CD4-positive, alpha-beta T cell treated with Interleukin-4 for 1 hour (primary cell): ENCODE measurements at regions not wholly inside any gene's neighbourhood (a gene's known extent, or its start where the extent isn't known, plus 50 kb on each side); places are given as distances from the start of the nearest gene placed in this dataset.
"Not testable (repeated sequence)": the region's sequence is repeated elsewhere in the genome, so short reads cannot be mapped to it uniquely, and the experiment has no call there.

ENCODE experiments used
- DNase-seq, 2 donors: peaks; one replicate each; pipeline ENCODE4 v3.0.0-alpha.2; 2020 to 2022

DNA sequence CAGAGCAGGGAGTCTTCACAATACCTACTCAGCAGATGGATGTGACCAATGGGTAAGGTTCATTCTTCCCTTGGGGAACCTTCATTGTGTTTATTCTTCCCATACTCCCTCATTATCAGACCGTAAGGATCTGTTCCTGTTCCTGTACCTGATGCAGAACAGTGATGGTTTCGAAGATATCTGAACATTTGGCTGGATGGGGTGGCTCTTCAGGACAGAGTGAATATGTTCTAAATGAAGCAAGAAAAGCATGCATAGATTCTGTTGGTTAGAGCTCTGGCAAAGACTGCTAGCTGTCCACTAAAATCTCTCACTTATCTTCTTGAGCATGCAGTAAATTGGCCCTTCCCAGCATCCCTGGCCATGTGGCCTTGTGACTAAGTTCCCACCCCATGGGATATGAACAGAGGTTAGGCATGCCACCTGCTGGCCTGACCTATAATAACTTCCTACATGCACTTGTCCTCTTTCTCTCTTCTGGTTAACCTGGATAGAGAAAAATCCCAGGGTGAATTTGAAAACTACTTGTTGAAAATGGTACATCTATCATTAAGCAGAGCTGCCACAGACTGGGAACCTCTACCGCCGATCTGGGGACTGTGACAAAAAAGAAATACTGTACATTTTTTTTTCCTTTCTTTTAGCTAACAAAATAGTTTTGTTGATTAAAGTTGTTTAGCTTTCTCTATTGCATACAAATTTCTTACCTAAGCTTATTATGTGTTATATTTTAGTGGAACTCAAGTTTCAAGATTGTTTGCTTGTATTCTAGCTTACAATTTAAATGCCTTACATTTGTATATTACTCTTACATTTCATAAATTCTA is 60.0 kb upstream of the BANK1 start:
- peak; percentile 50 to 59 for DNase-seq

DNA sequence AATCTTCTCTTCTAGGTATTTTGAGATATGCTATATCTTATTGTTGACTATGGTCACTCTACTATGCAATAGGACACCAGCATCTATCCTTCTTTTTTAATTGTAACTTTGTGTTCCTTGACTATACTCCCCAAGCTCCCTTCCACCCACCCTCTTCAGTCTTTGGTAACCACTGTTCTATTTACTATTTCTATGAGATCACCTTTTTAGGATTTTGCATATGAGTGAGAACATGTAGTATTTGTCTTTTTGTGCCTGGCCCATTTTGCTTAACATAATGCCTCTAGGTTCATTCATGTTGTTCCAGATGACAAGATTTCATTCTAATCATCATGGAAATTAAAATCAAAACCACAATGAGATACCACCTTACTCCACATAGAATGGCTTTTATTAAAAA is 63.3 kb upstream of the BANK1 start:
- DNase-seq = no peak

DNA sequence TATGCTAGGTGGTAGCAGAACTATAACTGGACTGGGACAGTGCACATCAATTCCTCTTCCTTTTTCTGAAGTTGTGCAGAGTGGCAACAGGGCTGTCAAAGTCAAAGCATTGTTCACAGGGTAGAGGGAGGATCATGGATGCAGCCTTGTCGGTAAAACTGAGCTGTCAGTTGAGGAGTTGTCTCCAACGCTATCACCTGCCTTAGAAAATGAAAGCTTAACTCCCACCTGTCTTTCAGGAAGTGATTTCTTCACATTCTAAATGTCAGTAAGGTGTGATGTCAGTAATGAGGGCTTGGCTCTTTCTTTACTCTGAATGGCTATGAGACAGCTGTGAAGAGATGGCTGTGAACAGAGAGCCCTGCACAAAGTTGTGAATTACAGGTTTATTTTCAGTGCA is 66.4 kb upstream of the BANK1 start:
- peak in 1 of 2 donors; percentile 1 for DNase-seq

DNA sequence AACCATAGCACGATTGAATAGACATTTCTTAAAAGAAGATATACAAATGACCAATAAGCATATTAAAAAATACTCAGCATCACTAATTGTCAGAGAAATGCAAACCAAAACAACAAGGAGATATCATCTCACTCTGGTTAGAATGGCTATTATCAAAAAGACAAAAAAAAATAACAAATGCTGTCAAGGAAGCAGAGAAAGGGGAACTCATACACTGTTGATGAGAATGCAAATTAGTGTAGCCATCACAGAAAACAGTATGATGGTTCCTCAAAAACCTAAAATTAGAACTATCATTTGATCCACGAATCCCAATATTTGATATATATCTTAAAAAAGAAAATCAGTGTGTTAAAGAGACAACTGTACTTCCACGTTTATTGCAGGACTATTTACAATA is 71.7 kb upstream of the BANK1 start:
- no peak for DNase-seq

DNA sequence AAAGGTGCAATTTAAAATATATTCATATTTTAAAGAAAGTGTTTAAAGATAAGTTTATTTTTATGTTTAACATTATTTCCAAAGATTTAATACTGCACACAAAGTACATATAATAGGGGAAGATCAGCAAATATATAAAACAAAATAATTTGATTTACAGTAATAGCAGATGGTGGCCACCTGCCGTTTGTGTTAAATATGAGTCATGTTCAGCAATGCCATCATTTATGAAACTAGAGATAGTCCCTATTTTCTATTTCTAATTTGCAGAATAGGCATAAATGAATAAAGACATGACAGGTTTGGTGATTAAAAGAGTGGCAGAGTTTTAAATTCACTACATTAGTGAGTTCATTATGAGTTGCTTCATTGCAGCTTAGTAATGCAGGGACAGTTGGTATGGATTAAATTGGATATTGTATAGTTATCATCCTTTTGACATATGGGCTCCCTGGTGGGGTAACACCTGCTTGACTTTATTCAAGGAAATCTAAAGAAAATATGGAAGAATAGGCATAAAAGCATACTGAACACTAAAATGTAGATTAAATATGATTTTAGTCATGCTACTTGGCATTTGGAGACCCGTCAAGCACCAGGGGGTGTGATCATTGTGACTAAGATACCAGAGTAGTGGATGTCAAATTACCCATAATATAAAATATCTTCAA is 78.8 kb upstream of the BANK1 start:
- DNase-seq = no peak

DNA sequence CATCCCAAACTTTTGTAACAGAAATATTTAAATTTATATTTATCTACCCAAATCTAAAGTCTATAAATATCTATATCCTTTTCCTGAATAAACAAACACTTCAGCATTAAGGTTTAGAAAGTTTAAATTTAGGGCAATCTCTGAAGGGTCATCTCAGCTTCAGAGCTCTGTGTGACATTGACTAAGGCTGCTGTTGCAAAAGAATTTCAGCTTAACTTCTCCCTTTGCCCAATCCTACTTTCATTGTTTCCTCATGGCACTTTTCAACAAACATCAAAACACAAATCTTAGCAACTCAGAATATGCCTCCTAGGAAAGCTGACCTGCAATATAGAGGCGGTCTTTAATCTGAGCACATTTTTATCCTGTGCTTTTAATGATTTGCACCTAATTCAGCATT is 79.7 kb upstream of the BANK1 start:
- no peak for DNase-seq

DNA sequence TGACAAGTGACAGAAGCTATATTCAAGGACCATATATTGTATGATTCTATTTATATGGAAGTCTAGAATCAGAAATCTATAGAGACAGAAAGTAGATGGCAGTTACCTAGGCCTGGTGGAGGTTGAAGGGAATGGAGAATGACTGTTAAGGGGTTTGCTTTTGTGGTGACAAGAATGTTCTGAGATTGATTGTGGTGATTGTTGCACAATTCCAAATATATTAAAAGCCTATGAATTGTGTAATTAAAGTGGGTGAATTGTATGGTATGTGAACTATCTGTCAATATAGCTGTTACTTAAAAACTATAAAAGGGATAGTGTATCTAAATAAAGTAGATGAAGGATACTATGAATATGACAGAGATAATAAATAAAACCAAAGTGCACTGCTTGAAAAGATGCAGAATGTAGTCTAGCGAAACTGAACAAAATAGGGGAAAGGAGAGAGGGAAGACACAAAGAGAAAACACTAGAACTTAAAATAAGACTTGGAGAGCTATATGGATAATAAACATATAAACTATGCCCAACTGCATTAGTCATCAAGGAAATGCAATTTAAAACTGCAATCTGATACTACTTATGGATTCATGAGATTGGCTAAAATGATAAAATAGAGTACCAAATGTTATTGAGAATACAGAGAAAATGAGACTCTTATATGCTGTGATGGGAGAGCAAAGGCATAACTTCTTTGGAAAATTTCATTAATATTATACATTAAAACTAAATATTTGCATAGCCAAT is 82.1 kb upstream of the BANK1 start:
- no peak for DNase-seq

DNA sequence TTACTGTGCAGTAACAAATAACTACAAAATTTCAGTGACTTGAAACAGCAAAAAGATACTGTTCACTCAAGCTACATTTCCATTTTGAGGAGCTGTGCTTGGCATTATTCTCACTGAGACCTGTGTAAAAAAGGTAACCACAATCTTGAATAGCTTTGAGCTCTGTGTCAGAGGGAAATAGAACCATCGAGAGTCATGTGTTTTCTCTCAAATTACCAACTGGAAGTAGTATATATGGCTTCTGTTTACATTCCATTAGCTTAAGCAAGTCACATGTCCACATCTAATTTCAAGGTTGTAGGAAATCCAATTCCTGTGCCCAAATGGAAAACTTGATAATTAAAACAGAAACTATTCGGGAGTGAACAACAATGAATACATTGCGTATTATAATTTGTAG is 82.9 kb upstream of the BANK1 start:
- no peak for DNase-seq

DNA sequence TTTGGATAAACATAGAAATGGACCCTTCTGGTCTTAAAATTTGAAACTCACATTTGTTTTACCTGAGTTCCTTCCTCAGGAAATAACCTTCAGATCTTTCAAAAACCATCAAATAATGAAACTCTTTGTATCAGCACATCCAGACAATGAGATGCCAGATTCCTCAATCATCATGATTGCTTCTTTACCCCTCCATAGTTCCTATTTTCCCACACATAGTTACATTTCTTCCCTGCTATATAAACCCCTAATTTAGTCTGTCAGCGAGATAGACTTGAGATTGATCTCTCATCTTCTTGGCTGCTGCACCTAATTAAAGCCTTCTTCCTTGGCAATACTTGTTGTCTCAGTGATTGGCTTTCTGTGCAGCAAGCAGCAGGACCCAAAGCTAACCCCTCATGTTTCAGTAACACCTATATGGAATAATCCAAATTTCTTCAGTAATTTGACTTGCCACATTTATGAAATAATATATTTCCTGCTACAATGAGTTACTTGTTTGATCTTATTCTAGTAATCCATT is 83.9 kb upstream of the BANK1 start:
- DNase-seq = no peak

DNA sequence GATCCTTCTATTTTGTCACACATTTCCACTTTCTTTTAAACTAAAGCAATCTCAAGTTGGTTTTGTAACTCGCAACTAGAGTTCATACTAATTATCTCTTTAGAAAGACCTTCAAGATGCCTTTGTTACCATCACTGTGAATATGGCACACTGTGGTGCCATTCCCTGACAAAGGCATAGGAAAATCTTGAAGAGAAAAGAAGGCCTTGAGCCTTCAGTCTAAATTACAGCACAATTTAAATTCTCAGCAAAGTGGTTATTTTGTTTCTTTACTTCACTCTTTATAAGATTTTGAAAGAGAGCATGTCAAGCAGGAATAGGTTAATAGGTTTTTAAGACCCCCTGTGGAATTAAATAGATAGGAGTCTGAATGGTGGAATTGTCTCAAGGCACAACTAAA is 89.0 kb upstream of the BANK1 start:
- DNase-seq = no peak

DNA sequence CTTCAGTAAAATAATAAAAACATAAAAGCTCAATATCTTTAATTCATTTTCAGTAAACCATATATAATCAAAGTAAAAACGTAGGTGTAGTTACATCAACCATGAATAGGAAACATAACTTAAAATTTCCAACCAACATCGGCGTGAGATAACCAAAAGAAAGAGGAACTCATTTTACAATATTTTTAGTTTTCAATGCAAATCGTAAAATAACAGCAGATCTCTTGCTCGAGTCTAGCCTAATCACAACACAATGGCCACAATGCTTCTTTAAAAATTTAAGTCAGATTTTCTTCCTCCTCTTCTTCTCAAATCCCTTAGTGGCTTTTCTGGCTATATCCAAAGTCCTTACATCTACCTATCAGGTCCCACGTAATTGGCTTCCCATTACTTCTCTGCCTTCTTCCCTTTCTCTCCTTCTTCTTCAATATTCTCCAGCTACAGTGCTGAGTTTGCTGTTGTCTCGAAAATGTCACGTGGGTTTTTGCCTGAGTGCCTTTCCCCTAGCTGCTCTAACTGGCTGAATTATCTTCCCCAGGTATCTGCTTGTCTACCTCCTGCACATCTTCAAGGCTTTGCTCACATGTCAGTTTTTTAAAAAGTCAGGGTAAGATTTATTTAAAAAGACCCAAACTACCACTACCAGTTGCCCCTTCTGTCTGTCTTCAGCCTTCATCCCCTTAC is 90.9 kb upstream of the BANK1 start:
- no peak for DNase-seq

DNA sequence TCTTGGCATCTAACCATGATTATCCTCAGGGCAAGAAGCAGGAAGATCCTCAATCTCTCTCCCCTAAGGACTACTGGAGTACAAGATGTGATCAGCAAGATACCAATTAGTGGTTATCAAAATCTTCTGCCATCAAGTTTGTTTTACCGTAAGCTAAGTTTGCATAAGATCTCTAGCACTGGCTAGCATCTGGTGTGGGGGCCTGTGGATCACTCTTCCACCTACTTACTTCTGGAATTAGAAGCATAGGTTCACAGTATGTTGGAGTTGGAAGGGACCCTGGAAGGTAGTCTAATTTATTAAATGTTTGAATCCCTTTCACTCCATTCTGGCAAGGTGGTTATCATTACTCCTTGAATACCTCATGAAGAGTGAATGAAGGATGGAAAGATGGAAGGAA is 93.3 kb upstream of the BANK1 start:
- DNase-seq = no peak

DNA sequence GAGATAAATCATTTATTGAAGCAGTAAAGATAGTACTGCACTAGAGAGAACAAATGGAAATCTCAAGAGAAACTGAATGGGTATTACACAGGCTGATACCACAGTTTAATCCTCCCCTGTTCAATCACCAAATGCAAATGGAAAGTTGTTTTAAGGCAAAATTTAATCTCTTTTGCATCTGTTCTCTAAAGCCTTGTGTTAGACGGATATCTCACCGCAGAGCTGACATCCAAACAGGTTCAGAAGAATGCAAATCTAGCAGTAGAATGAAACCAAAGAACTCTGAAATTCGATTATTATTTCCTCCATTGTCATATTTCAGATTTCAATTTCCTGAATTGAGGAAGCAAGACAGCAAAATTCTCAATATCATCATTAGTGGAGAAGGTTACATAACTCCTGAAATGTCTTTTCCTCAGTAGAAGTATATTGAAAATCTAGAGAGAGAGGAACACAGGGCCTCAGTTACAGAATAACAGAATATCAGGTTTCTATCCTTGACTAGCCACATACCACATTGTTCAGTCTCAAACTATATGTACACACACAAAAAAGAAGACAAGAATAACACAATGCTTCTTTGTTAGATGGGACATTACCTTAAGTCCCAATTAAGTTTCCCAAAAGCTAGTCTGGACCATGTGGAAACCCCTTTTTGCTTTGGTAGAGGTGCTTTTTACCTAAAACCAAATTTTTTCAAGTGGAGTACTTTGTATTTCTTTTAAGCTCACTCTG is 94.1 kb upstream of the BANK1 start:
- DNase-seq = no peak

DNA sequence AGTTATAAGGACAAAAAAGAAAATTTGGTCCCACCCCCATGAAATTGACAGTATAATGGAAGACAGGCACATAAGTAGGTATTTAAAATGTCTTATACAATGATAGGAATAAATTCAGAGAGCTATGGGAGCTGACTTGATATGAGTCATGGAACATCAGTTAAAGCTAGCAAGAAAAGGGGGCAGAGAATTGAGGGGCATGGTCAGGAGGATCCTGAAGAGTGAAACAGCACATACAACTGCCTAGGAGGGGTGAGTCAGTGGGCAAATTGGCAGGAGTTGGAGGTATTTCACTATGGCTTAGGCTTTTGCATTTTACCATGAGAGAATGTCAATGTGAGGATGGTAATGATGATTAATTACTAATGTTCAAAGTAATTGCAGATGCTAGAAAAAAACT is 95.4 kb upstream of the BANK1 start:
- DNase-seq = no peak

DNA sequence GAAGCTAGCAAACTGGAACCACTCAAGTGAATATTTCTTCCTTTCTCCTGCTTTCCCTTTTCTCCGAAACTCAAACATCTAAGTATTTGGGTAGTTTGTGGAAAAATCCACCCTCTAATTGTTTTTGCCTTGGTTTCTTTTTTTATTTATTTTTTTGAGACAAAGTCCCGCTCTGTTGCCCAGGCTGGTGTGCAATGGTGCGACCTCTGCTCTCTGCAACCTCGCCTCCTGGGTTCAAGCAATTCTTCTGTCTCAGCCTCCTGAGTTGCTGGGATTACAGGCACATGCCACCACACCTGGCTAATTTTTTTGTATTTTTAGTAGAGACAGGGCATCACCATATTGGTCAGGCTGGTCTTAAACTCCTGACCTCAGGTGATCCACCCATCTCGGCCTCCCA is 96.1 kb upstream of the BANK1 start:
- DNase-seq = not testable (repeated sequence)

DNA sequence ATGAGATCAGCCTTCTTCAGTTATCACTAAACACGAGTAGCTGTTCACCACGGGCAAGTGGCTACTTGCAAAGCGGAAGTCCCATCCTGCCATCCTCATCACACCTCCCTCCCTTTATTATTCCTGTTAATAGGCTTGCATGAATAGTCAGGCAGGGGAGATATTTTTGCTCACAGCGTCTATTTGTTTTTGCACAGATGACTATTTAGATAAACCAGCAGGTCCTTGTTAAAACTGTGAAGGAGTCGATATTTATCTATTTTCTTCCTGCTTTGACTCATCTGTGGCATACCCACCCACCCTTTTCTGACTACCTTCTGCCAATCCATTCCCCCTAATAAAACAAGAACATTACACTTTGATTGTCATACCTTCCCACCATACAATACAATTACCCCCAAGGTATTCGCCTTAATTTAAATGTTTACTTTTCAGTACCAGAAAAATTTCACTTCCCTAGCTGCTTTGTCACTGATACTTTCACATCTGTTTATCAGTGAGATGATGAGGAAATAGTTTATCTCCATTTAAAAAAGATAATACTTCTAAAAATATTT is 96.6 kb upstream of the BANK1 start:
- DNase-seq = no peak

DNA sequence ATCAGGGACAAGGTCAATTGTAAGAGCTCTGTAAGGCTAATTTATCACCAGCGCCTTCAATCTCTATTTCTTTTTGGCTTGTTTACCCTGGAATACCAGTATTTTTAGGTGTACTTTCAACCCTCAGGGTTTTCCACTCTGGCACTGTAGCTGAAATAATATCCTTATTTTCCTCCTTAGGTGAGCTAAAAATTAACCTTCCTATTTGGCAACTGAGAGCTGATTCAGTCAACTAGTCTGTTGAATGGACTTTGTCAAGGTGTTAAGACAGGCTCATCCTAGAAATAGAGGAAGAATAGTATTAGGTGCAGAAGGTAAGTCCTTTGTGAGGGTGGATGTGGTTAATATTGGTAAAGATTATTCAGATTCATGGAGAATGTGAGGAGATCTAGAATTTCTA is 101.3 kb upstream of the BANK1 start:
- no peak for DNase-seq

DNA sequence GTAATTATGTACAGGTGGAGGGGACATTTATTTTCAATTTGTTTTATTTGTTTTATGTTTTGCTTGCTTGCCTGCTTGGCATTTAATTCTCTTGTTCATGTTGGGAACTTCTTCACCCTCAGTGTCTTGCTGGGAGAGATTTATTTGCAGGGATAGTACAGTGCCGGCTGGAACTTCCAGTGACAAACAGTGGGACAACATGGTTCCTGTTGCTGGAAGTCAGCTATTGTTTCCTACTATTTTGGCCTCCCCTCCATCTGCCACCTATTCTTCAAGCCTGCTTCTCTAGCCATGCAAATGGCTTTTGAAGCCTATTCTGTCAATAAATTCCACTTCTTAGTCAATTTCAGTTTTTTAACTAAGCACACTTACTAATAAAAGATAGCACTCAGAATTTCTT is 105.4 kb upstream of the BANK1 start:
- DNase-seq = no peak

DNA sequence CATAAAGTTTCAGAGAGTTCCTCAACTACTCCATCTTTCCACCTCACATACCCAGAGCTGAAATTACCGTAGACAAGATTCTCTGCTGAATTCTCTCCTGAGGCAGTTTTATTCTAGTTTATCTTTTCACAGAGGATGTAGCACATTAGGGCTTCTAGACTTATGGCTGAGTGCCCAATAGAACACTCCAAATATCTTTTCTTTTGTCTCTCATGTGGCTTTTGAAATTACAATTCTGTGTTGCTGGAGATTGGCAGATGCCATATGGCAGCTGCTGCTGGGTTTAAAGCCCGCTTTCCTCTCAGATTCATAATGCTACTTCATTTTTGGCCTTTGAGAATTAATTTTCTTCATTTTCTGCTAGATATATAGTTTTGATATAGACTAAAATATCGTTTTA is 107.6 kb upstream of the BANK1 start:
- DNase-seq = no peak

DNA sequence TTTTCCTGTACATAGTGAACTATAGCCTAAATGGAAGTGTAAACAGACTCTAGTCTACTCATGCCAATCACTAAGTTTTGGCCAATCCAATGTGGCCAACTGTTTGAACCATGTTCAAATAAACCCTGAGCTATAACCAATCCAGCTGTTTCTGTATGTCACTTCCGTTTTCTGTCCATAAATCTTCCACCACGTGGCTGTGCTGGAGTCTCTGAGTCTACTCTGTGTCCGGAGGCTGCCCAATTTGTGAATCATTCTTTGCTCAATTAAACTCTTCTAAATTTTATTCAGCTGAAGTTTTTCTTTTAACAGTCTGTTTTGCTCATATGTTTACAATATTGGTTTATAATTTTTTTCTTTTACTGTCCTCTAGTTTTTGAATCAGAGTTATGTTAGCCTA is 112.3 kb upstream of the BANK1 start:
- DNase-seq = no peak

DNA sequence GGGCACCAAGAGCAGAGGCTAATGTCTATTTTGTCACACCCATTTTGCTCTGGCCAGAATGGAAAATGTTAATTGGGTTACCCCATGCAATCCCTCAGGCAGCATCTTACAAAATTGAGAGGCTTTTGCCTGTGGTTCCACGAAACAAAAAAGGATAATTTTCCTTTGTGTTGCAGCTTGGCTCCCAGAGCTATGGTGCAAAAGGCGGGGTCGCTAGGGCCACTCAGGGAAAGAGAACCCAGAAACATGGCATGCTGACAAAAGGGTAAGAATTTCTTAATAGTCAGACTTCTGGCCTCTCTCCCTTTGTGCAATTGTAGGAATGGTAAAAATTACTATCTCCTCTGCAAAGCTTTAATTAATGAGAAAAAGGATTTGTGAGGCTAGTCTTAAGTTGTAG is 119.6 kb upstream of the BANK1 start:
- DNase-seq = no peak

DNA sequence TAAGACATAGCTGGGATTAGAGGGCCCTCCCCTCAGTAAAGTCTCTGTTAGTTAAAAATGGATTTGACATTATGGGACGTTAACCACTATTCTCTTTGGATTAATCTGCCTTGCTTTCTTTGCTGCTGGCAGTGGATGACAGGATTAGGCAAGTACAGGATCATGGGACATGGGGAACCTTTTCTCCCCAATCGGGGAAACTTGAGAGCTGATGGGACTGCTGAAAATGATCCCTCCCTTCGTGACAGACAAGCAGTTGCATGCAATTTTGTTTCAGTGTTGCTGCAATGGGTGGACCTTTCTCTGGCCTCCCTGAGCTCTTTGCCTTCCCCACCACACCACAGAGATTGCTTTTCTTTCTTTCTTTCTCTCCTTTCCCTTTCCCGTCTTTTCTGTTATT is 120.2 kb upstream of the BANK1 start:
- no peak for DNase-seq
